ENCODE measurements at regions not wholly inside any gene's neighbourhood (a gene's known extent, or its start where the extent isn't known, plus 50 kb on each side); places are given as distances from the start of the nearest gene placed in this dataset.

DNA sequence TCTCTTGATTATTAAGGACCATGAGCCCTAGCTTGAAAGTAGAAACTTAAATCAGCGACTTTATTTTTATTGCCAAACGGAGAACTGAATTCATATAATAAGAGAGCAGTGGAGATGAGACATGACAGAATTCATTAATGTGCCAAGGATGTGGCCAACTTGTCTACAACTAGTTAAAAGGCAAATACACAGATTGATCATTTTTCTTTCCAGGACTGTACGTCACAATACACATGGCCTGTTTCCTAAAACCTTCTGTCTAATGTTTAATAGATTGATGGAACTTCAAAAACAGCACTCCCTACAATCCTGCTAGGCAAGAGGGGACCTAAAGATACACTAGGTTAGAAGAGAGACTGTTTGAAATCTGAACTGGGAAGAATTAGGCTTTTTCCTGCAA is 647.8 kb downstream of the SATB2 start:
- no peak for FAIRE-seq
- no peak for DNase-seq (ENCODE audit: insufficient read length, low spot score)
- TF ChIP-seq POLR2A (IDR thresholded peaks at IDR 0.05; ENCODE audit: low read depth, low read length): no peak

- FAIRE-seq (no peak), DNase-seq (ENCODE audit: insufficient read length, low spot score) (no peak)
- TF ChIP-seq POLR2A (IDR thresholded peaks at IDR 0.05; ENCODE audit: low read depth, low read length): no peak
Measured at GRCh38 chr2:198807131-198807530, 650.6 kb downstream of the SATB2 start.

DNA sequence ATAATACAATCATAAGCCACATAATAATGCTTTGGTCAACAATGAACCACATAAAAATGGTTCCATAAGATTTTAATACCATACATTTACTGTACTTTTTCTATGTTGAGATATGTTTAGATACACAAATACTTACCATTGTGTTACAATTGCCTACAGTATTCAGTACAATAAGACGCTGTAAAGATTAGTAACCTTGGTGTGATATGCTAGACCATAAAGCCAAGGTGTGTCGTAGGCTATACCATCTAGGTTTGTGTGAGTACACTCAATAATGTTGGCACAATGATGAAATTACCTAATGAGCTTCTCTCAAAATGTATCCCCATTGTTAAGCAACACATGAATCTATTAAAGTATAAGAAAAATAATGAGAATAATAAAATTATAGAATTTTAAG is 662.3 kb downstream of the SATB2 start:
- FAIRE-seq (no peak), DNase-seq (ENCODE audit: insufficient read length, low spot score) (no peak)
- no peak for TF ChIP-seq POLR2A (IDR thresholded peaks at IDR 0.05; ENCODE audit: low read depth, low read length)

DNA sequence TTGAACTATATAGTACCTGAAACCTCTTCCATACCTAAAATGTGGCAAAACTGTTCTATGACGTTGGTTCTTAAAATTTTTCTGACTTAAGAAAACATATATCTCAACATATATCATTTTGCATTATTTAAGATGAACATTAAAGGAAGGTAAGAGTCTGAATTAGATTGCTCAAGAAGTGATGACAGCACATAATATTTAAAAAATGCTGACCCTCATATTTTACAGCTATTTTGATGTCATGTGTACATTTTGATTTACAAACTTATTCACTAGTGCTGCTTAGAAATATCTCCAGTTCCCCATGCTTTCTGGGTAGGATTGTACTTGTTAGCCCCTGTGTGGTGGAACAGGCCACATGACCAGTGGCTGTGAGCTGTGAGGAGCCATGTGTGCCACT is 666.1 kb downstream of the SATB2 start:
- DNase-seq (ENCODE audit: insufficient read length, low spot score) (no peak), FAIRE-seq (no peak)
- TF ChIP-seq POLR2A (IDR thresholded peaks at IDR 0.05; ENCODE audit: low read depth, low read length): no peak

DNA sequence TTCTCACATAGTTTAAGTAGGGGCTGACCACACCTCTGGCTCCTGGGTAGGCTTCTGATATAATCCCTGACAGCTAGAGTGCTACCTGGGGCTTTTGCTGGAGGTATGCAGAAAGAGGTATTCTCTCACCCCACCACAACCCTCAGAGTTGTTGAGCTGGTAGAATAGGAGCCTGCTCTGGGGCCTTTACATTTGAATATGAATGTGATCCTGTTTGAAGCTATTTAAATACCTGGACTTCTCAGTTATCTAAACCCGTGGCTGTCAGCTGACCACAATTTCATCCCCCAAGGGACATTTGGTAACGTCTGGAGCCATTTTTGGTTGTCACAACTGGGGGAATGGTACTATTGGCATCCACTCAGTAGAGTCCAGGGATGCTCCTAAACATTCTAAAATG is 669.1 kb downstream of the SATB2 start:
- no peak for DNase-seq (ENCODE audit: insufficient read length, low spot score)
- no peak for TF ChIP-seq POLR2A (IDR thresholded peaks at IDR 0.05; ENCODE audit: low read depth, low read length)
- FAIRE-seq: no peak

- FAIRE-seq (no peak), DNase-seq (ENCODE audit: insufficient read length, low spot score) (no peak)
- no peak for TF ChIP-seq POLR2A (IDR thresholded peaks at IDR 0.05; ENCODE audit: low read depth, low read length)
Measured at GRCh38 chr2:198782734-198783133, 675.0 kb downstream of the SATB2 start.

- no peak for TF ChIP-seq POLR2A (IDR thresholded peaks at IDR 0.05; ENCODE audit: low read depth, low read length)
- DNase-seq (ENCODE audit: insufficient read length, low spot score) (no peak), FAIRE-seq (no peak)
Measured at GRCh38 chr2:198776616-198777406, 680.9 kb downstream of the SATB2 start.

DNA sequence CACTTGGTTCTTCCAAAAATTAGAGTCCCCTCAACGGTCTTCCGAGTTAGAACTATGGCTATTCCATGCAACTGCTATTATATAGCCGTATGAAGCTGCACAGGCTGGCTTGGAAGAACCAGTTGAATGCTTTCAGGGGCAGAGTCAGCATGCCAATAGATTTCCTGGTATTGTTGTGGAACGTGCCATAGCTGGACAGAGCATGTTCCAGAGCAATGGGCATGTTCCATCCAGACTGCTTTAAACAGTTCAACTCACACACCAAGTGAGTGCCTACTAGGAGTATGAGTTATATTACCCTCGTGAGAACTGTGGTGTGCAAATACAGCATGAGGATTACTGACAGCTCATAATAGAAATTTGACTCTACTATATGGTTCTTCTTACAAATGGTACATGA is 682.0 kb downstream of the SATB2 start:
- FAIRE-seq (peak; percentile 67), DNase-seq (ENCODE audit: insufficient read length, low spot score) (no peak)
- no peak for TF ChIP-seq POLR2A (IDR thresholded peaks at IDR 0.05; ENCODE audit: low read depth, low read length)

GRCh38 chr2:198774576-198774975 is 683.2 kb downstream of the SATB2 start:
- DNase-seq (ENCODE audit: insufficient read length, low spot score) (no peak), FAIRE-seq (no peak)
- no peak for TF ChIP-seq POLR2A (IDR thresholded peaks at IDR 0.05; ENCODE audit: low read depth, low read length)

- no peak for DNase-seq (ENCODE audit: insufficient read length, low spot score)
- no peak for TF ChIP-seq POLR2A (IDR thresholded peaks at IDR 0.05; ENCODE audit: low read depth, low read length)
- no peak for FAIRE-seq
Measured at GRCh38 chr2:198767694-198768093, 690.0 kb downstream of the SATB2 start.

- DNase-seq (ENCODE audit: insufficient read length, low spot score) (no peak), FAIRE-seq (no peak)
- no peak for TF ChIP-seq POLR2A (IDR thresholded peaks at IDR 0.05; ENCODE audit: low read depth, low read length)
Measured at GRCh38 chr2:198763793-198764192, 693.9 kb downstream of the SATB2 start.

- FAIRE-seq (no peak), DNase-seq (ENCODE audit: insufficient read length, low spot score) (no peak)
- TF ChIP-seq POLR2A (IDR thresholded peaks at IDR 0.05; ENCODE audit: low read depth, low read length): no peak
Measured at GRCh38 chr2:198762441-198762840, 695.3 kb downstream of the SATB2 start.

DNA sequence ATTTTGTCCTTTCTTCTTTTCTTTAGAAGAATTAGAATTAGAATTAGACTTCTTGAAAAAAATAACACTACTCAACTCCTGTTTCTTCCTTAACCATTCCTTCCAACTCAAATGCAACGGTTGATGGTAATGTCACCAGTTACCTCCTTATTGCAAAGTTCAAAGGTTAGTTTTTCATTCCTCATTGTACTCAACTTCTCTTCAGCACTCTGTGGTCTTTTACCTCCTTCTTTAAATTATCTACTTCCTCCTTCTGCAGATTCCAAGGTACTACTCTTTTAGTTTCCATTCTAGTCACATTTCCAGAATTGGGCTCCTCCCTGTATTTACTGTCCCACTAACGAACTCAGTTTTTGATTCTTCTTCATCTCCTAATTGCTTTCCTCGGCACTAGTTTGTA is 700.7 kb downstream of the SATB2 start:
- TF ChIP-seq POLR2A (IDR thresholded peaks at IDR 0.05; ENCODE audit: low read depth, low read length): no peak
- DNase-seq (ENCODE audit: insufficient read length, low spot score): no peak
- no peak for FAIRE-seq

DNA sequence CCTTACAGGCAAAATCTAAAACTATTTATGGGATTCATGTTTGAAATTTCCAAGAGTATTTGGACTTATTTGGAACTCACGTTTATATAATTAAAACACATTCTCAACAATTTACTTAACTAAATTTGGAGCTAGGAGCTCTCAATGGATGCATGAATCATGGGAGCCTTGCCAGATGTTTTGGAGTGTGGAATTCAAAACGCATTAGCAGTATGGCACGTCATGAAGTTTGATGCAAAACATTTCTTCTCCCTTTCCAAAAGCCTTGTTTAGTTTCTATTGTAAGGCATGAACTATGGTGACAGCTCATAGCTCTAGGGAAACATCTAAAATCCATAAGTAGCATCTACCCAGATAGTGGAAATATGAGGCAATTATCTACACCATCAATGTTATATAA is 701.6 kb downstream of the SATB2 start:
- no peak for FAIRE-seq
- no peak for DNase-seq (ENCODE audit: insufficient read length, low spot score)

DNA sequence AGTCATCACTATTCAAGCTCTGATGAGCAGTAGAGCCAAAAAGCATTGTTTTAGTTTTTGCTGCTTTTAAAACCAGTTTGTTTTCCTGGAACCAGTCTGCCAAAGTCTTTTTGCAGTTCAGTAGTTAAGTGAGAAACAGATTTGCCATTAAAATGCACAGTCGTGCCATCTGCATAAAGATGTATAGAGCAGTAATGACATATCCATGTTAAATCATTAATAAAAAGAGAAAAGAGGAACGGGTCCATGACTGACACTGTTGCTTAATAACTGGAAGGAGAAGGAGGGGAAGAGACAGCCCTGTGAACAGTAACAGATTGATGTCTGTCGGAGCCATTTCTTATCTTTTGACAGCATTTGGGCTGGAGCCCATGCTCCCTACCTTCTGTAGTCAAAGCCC is 704.6 kb downstream of the SATB2 start:
- DNase-seq (ENCODE audit: insufficient read length, low spot score): no peak
- TF ChIP-seq POLR2A (IDR thresholded peaks at IDR 0.05; ENCODE audit: low read depth, low read length): no peak
- no peak for FAIRE-seq

More for the DNA sequence above, 701.6 kb downstream of the SATB2 start:
- no peak for TF ChIP-seq POLR2A (IDR thresholded peaks at IDR 0.05; ENCODE audit: low read depth, low read length)
